Endothelial cell (in vitro differentiated cells): ENCODE measurements at regions not wholly inside any gene's neighbourhood (a gene's known extent, or its start where the extent isn't known, plus 50 kb on each side); places are given as distances from the start of the nearest gene placed in this dataset.

Experiments used
- DNase-seq: peaks from one replicate; pipeline ENCODE4 v3.0.0; 2021; ENCODE audit warnings: low spot score
- H3K27ac Mint-ChIP-seq: one replicate; pipeline ENCODE4 v1.8.0; 2021; ENCODE audit warnings: mixed read lengths, inconsistent platforms; ENCODE audit not compliant: unreplicated experiment
- H3K27me3 Mint-ChIP-seq: one replicate; pipeline ENCODE4 v1.8.0; 2021; ENCODE audit warnings: mild to moderate bottlenecking, moderate library complexity, mixed read lengths, inconsistent platforms; ENCODE audit not compliant: unreplicated experiment
- H3K36me3 Mint-ChIP-seq: one replicate; pipeline ENCODE4 v1.8.0; 2021; ENCODE audit warnings: mild to moderate bottlenecking, low read depth, mixed read lengths, inconsistent platforms; ENCODE audit not compliant: unreplicated experiment
- H3K4me1 Mint-ChIP-seq: one replicate; pipeline ENCODE4 v1.8.0; 2021; ENCODE audit warnings: mild to moderate bottlenecking, mixed read lengths, inconsistent platforms; ENCODE audit not compliant: unreplicated experiment
- H3K4me3 Mint-ChIP-seq: one replicate; pipeline ENCODE4 v1.8.0; 2021; ENCODE audit warnings: mild to moderate bottlenecking, mixed read lengths, inconsistent platforms; ENCODE audit not compliant: unreplicated experiment
- H3K9me3 Mint-ChIP-seq: one replicate; pipeline ENCODE4 v1.8.0; 2021; ENCODE audit warnings: mixed read lengths, inconsistent platforms; ENCODE audit not compliant: unreplicated experiment
- CTCF ChIP-seq: fragments of 200-600 bp; sonication (generic); IDR thresholded peaks from one replicate; pipeline ENCODE4 v1.5.0; 2021; ENCODE audit warnings: antibody characterized with exemption; ENCODE audit not compliant: unreplicated experiment

GRCh38 chr1:117770981-117771531, 158.4 kb downstream of the GDAP2 start:
- no peaks in the 10 kb centered on the region for H3K27me3 Mint-ChIP-seq
- peaks cover 7% of the 10 kb centered on the region for H3K9me3 Mint-ChIP-seq
- no peak for DNase-seq
- H3K4me1 Mint-ChIP-seq: no peaks in the 10 kb centered on the region
- H3K4me3 Mint-ChIP-seq: no peak overlapping the region
- no peak overlapping the region for H3K27ac Mint-ChIP-seq
- TF ChIP-seq CTCF: no peak
- H3K36me3 Mint-ChIP-seq: no peaks in the 10 kb centered on the region

- Mint-ChIP-seq H3K4me1 (no peaks in the 10 kb centered on the region), H3K4me3 (no peak overlapping the region), H3K36me3 (no peaks in the 10 kb centered on the region), H3K27ac (no peak overlapping the region), H3K9me3 (no peaks in the 10 kb centered on the region), H3K27me3 (no peaks in the 10 kb centered on the region)
- TF ChIP-seq CTCF: no peak
- DNase-seq: no peak
Measured at GRCh38 chr1:117779364-117779763, 150.1 kb downstream of the GDAP2 start.

- no peak for TF ChIP-seq CTCF
- Mint-ChIP-seq H3K9me3 (no peaks in the 10 kb centered on the region), H3K27ac (no peak overlapping the region), H3K4me3 (no peak overlapping the region), H3K27me3 (no peaks in the 10 kb centered on the region), H3K4me1 (no peaks in the 10 kb centered on the region), H3K36me3 (no peaks in the 10 kb centered on the region)
- no peak for DNase-seq
Measured at GRCh38 chr1:117780687-117781475, 148.5 kb downstream of the GDAP2 start.

- DNase-seq: no peak
Measured at GRCh38 chr1:117782056-117782455, 147.4 kb downstream of the GDAP2 start.

More at GRCh38 chr1:117782056-117782455, 147.4 kb downstream of the GDAP2 start:
- H3K4me1 Mint-ChIP-seq: no peaks in the 10 kb centered on the region
- H3K27ac Mint-ChIP-seq: no peak overlapping the region
- no peak for TF ChIP-seq CTCF
- no peaks in the 10 kb centered on the region for H3K27me3 Mint-ChIP-seq
- H3K36me3 Mint-ChIP-seq: no peaks in the 10 kb centered on the region
- no peaks in the 10 kb centered on the region for H3K9me3 Mint-ChIP-seq
- no peak overlapping the region for H3K4me3 Mint-ChIP-seq
